GM23248 (cell line): ENCODE measurements at regions not wholly inside any gene's neighbourhood (a gene's known extent, or its start where the extent isn't known, plus 50 kb on each side); places are given as distances from the start of the nearest gene placed in this dataset.

Experiments used
- DNase-seq: peaks from one replicate; pipeline ENCODE4 v3.0.0-alpha.2; 2015
- H2AFZ ChIP-seq: fragments of 200-600 bp; sonication (generic); 2 replicates; pipeline ENCODE4 v1.6.1; 2016; ENCODE audit warnings: antibody characterized with exemption
- H3F3A ChIP-seq: fragments of 200-600 bp; sonication (generic); 2 replicates; pipeline ENCODE4 v1.6.1; 2016; ENCODE audit warnings: mild to moderate bottlenecking, antibody characterized with exemption, mixed run types; ENCODE audit not compliant: insufficient read depth
- H3K27ac ChIP-seq: fragments of 200-600 bp; sonication (generic); 2 replicates; pipeline ENCODE4 v1.5.1; 2016; ENCODE audit warnings: mild to moderate bottlenecking
- H3K27me3 ChIP-seq: fragments of 200-600 bp; sonication (generic); replicated peaks from 2 replicates; pipeline ENCODE4 v1.6.1; 2016; ENCODE audit warnings: mild to moderate bottlenecking; ENCODE audit not compliant: insufficient read depth
- H3K36me3 ChIP-seq: fragments of 200-600 bp; sonication (generic); 2 replicates; pipeline ENCODE4 v1.6.1; 2016; ENCODE audit warnings: low read depth, mild to moderate bottlenecking
- H3K4me1 ChIP-seq: fragments of 200-600 bp; sonication (generic); 2 replicates; pipeline ENCODE4 v1.6.1; 2016; ENCODE audit warnings: mild to moderate bottlenecking; ENCODE audit not compliant: insufficient read depth
- H3K4me2 ChIP-seq: fragments of 200-600 bp; sonication (generic); one replicate; pipeline ENCODE4 v1.6.1; 2016; ENCODE audit warnings: mild to moderate bottlenecking; ENCODE audit not compliant: unreplicated experiment
- H3K4me3 ChIP-seq: fragments of 200-600 bp; sonication (generic); 2 replicates; pipeline ENCODE4 v1.5.1; 2016; ENCODE audit warnings: mild to moderate bottlenecking
- H3K79me2 ChIP-seq: fragments of 200-600 bp; sonication (generic); 2 replicates; pipeline ENCODE4 v1.6.1; 2016; ENCODE audit warnings: mild to moderate bottlenecking; ENCODE audit not compliant: insufficient read depth
- H3K9ac ChIP-seq: fragments of 200-600 bp; sonication (generic); 2 replicates; pipeline ENCODE4 v1.6.1; 2016; ENCODE audit warnings: mild to moderate bottlenecking
- H3K9me2 ChIP-seq: fragments of 200-600 bp; sonication (generic); 2 replicates; pipeline ENCODE4 v1.6.1; 2016; ENCODE audit warnings: mixed run types, mild to moderate bottlenecking, moderate library complexity; ENCODE audit not compliant: insufficient read depth
- H3K9me3 ChIP-seq: fragments of 200-600 bp; sonication (generic); one replicate; pipeline ENCODE4 v1.6.1; 2017; ENCODE audit warnings: low read depth
- H4K20me1 ChIP-seq: fragments of 200-600 bp; sonication (generic); 2 replicates; pipeline ENCODE4 v1.6.0; 2016; ENCODE audit not compliant: insufficient read depth
- EZH2 ChIP-seq: fragments of 200-600 bp; sonication (generic); IDR thresholded peaks from 2 replicates; pipeline ENCODE4 v1.6.1; 2018; ENCODE audit warnings: antibody characterized with exemption, mild to moderate bottlenecking; ENCODE audit not compliant: insufficient read depth, poor library complexity, severe bottlenecking
- EZH2phosphoT487 ChIP-seq: fragments of 200-600 bp; sonication (generic); IDR thresholded peaks from 2 replicates; pipeline ENCODE4 v1.6.1; 2018; ENCODE audit warnings: antibody characterized with exemption, moderate library complexity, mild to moderate bottlenecking, low read depth; ENCODE audit not compliant: insufficient read depth
- WGBS, 2 experiments: methylation state at CpG; one replicate each; pipeline ENCODE4 v1.1.6; 2015 to 2017; ENCODE audit warnings: low lambda C conversion rate in 2 of 2, low coverage in 1 of 2; ENCODE audit errors: missing lambda C conversion rate in 2 of 2; 5-methylcytosine and 5-hydroxymethylcytosine counted together
- in situ Hi-C: fragments of 300-500 bp; cut with MboI; formaldehyde crosslinking; loops from 2 replicates; pipeline ENCODE4 v1.15.0; 2020

GRCh38 chr5:143551820-143552251 lies 148.3 kb upstream of the NR3C1 start:
- in situ Hi-C loops = no loop called here
- Histone ChIP-seq H3K4me3 (no peak overlapping the region), H3K27me3 (no peaks in the 10 kb centered on the region), H2AFZ (0 out of 2 replicates have a peak overlapping the region, but pooled peaks have one; percentile 9), H3F3A (peaks cover 61% of the 10 kb centered on the region), H3K36me3 (no peaks in the 10 kb centered on the region), H3K9me3 (no peaks in the 10 kb centered on the region), H3K4me1 (peaks cover 56% of the 10 kb centered on the region), H4K20me1 (no peaks in the 10 kb centered on the region), H3K9me2 (no peaks in the 10 kb centered on the region), H3K9ac (no peak overlapping the region), H3K27ac (peak overlapping the region; percentile 49), H3K79me2 (no peaks in the 10 kb centered on the region), H3K4me2 (peak overlapping the region; percentile 32)
- 1 to 2% methylated on average over 2 of the region's 2 CpGs for WGBS, 2 experiments
- peak; percentile 46 for DNase-seq
- no peak for TF ChIP-seq EZH2
- TF ChIP-seq EZH2phosphoT487 = no peak

- Histone ChIP-seq H3K27me3 (no peaks in the 10 kb centered on the region), H3K36me3 (no peaks in the 10 kb centered on the region), H3F3A (peaks cover 54% of the 10 kb centered on the region), H3K4me2 (peak overlapping the region; percentile 32), H3K4me3 (no peak overlapping the region), H3K9me3 (peaks cover 4% of the 10 kb centered on the region), H2AFZ (0 out of 2 replicates have a peak overlapping the region, but pooled peaks have one; percentile 4), H3K27ac (peak overlapping the region; percentile 49), H3K79me2 (no peaks in the 10 kb centered on the region), H3K9ac (no peak overlapping the region), H3K9me2 (no peaks in the 10 kb centered on the region), H3K4me1 (peaks cover 52% of the 10 kb centered on the region), H4K20me1 (no peaks in the 10 kb centered on the region)
- DNase-seq = peak; percentile 65
- no peak for TF ChIP-seq EZH2phosphoT487
- TF ChIP-seq EZH2 = no peak
- in situ Hi-C loops = no loop called here
- WGBS, 2 experiments = 33 to 43% methylated on average over 2 of the region's 2 CpGs
Measured at GRCh38 chr5:143550986-143551630, 147.6 kb upstream of the NR3C1 start.

DNA sequence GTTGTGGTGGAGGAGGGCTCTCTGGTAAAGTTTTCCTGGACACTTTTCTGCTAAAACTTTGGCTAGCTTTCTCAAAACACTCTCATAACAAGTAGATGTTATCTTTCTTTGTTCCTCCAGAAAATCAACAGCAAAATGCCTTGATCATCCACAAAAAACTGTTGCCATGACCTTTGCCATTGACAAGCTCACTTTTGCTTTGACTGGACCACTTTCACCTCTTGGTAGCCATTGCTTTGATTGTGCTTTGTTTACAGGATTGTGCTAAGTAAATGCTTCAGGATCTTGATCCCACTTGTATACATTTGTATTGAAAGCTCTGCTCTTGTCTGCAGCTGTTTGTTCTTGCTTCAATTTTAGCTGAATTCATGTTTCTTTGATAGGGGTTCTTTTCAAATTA lies 143.9 kb upstream of the NR3C1 start:
- H3K4me2 ChIP-seq = no peak overlapping the region
- in situ Hi-C loops = no loop called here
- peaks cover 51% of the 10 kb centered on the region for H3K4me1 ChIP-seq
- H3K9ac ChIP-seq = no peak overlapping the region
- no peak for DNase-seq
- peaks cover 46% of the 10 kb centered on the region for H3F3A ChIP-seq
- no peak for TF ChIP-seq EZH2
- TF ChIP-seq EZH2phosphoT487 = no peak
- H3K79me2 ChIP-seq = no peaks in the 10 kb centered on the region
- H4K20me1 ChIP-seq = no peaks in the 10 kb centered on the region
- no peak overlapping the region for H2AFZ ChIP-seq
- no peaks in the 10 kb centered on the region for H3K27me3 ChIP-seq
- H3K9me3 ChIP-seq = peaks cover 4% of the 10 kb centered on the region
- no peaks in the 10 kb centered on the region for H3K9me2 ChIP-seq
- no peak overlapping the region for H3K27ac ChIP-seq
- H3K4me3 ChIP-seq = no peak overlapping the region
- H3K36me3 ChIP-seq = no peaks in the 10 kb centered on the region

DNA sequence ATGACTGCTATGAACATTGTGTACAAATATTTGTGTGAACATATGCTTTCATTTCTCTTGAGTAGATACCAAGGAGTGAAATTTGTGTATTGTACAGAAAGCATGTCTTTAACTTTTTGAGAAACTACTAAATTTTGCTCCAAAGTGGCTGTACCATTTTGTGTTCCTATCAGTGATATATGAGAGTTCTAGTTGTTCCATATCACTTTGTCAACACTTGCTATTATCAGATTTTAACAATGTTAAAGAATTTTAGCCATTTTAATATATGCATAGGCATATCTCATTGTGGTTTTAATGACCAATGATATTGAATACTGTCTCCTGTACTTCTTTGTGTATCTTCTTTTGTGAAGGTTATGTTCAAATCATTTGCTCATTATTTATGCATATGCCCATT lies 142.9 kb upstream of the NR3C1 start:
- Histone ChIP-seq H4K20me1 (no peaks in the 10 kb centered on the region), H3K4me1 (peaks cover 42% of the 10 kb centered on the region)
- DNase-seq = no peak

GRCh38 chr5:143544606-143545005 lies 141.1 kb upstream of the NR3C1 start:
- Histone ChIP-seq H3K4me1 (peaks cover 29% of the 10 kb centered on the region), H3K9me3 (peaks cover 4% of the 10 kb centered on the region), H3K9ac (no peak overlapping the region), H3K36me3 (no peaks in the 10 kb centered on the region), H2AFZ (no peak overlapping the region), H3K4me3 (no peak overlapping the region), H3F3A (peaks cover 24% of the 10 kb centered on the region; the same call in 1 of the 2 replicates), H3K27me3 (no peaks in the 10 kb centered on the region), H3K79me2 (no peaks in the 10 kb centered on the region), H3K4me2 (peak overlapping the region; percentile 39), H3K9me2 (no peaks in the 10 kb centered on the region), H3K27ac (peak overlapping the region; percentile 77), H4K20me1 (no peaks in the 10 kb centered on the region)
- TF ChIP-seq EZH2phosphoT487 = no peak
- TF ChIP-seq EZH2 = no peak
- in situ Hi-C loops = no loop called here
- DNase-seq = peak; percentile 45

More for the DNA sequence above, 142.9 kb upstream of the NR3C1 start:
- no peak overlapping the region for H3K4me2 ChIP-seq
- H3K9me3 ChIP-seq = peaks cover 4% of the 10 kb centered on the region
- no peak overlapping the region for H3K4me3 ChIP-seq
- in situ Hi-C loops = no loop called here
- no peak overlapping the region for H3K27ac ChIP-seq
- H3K79me2 ChIP-seq = no peaks in the 10 kb centered on the region
- no peaks in the 10 kb centered on the region for H3K27me3 ChIP-seq
- H3F3A ChIP-seq = peaks cover 37% of the 10 kb centered on the region
- H3K9me2 ChIP-seq = no peaks in the 10 kb centered on the region
- no peak overlapping the region for H2AFZ ChIP-seq
- no peak overlapping the region for H3K9ac ChIP-seq
- TF ChIP-seq EZH2phosphoT487 = no peak
- no peak for TF ChIP-seq EZH2
- H3K36me3 ChIP-seq = no peaks in the 10 kb centered on the region
